ENCODE measurements at regions not wholly inside any gene's neighbourhood (a gene's known extent, or its start where the extent isn't known, plus 50 kb on each side); places are given as distances from the start of the nearest gene placed in this dataset.

DNA sequence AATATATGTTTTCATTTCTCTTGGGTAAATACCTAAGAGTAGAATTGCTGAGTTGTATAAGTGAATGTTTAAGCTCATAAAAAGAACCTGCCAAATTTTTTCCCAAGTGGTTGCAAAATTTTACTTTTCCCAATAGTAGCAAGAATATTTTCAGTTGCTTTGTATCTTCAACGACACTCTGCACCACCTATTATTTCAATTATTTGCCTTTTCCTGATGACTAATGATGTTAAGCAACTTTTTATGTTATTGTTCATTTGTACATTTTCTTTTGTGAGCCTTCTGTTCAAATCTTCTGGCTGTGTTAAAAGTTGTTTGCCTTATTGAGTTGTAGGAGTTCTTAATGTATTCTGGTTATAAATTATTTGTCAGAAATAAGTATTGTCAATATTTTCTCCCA is 299.1 kb upstream of the NRIP1 start:
- intact Hi-C loops (cut with micrococcal nuclease) (no loop called here), in situ Hi-C loops (cut with MboI; ENCODE audit: low sequenced_read_pairs) (no loop called here), dilution Hi-C loops (cut with HindIII; ENCODE audit: low sequenced_read_pairs, unreplicated experiment) (no loop called here)
- H4K20me1 ChIP-seq (ENCODE audit: insufficient read depth, low read length) = no peaks in the 10 kb centered on the region
- H2BK20ac ChIP-seq (ENCODE audit: low read depth, low read length) = no peak overlapping the region
- no peak overlapping the region for H2AFZ ChIP-seq (replicated peaks; ENCODE audit: low read length, poor library complexity)
- ChIA-PET CTCF (no interaction called here), POLR2A (ENCODE audit: unreplicated experiment) (no interaction called here)
- H3K4me3 ChIP-seq (ENCODE audit: insufficient read depth, low read depth, low read length) = no peak overlapping the region
- no peaks in the 10 kb centered on the region for H3K4me1 ChIP-seq (ENCODE audit: control insufficient read depth, insufficient read depth, low read length)
- no peak overlapping the region for H3K9ac ChIP-seq (ENCODE audit: low read depth, low read length)
- H2AK5ac ChIP-seq (ENCODE audit: low read depth, low read length) = no peak overlapping the region
- H3K14ac ChIP-seq (replicated peaks; ENCODE audit: low read depth, low read length) = no peak overlapping the region
- H2BK5ac ChIP-seq (ENCODE audit: low read depth, low read length, poor library complexity, severe bottlenecking) = no peak overlapping the region
- H3K23ac ChIP-seq (ENCODE audit: low read depth, low read length) = no peak overlapping the region
- H3K36me3 ChIP-seq (ENCODE audit: control insufficient read depth, insufficient read depth, low read length) = no peaks in the 10 kb centered on the region
- H3K56ac ChIP-seq (ENCODE audit: extremely low read depth, insufficient read depth, low read length) = no peak overlapping the region
- H3K18ac ChIP-seq (ENCODE audit: low read depth, low read length) = no peak overlapping the region
- WGBS, 2 experiments (ENCODE audit: extremely low coverage in 2 of 2, insufficient read length in 1 of 2) = no CpG with 5 or more reads among the region's 1 CpG
- no peak overlapping the region for H4K8ac ChIP-seq (ENCODE audit: low read depth in 2 of 2, low read length in 2 of 2)
- ATAC-seq (ENCODE audit: low read depth) = no peak
- no peaks in the 10 kb centered on the region for H3K79me1 ChIP-seq (ENCODE audit: low read depth in 1 of 2, low read length in 2 of 2)
- no peak overlapping the region for H3K4ac ChIP-seq (ENCODE audit: low read depth, low read length)
- H2AK9ac ChIP-seq (replicated peaks; ENCODE audit: low read depth, low read length, poor library complexity) = no peak overlapping the region
- no peak overlapping the region for H3K4me2 ChIP-seq (ENCODE audit: low read depth, low read length)
- no peak overlapping the region for H4K91ac ChIP-seq (ENCODE audit: insufficient read depth, low read depth, low read length)
- H3K27ac ChIP-seq (ENCODE audit: insufficient read depth, low read length) = no peak overlapping the region
- no TSS peak for BruUV-seq (replicated peaks)
- TF ChIP-seq RCOR1 (IDR thresholded peaks at IDR 0.05; ENCODE audit: insufficient replicate concordance, low read length) = no peak
- TF ChIP-seq, protein P1, sequence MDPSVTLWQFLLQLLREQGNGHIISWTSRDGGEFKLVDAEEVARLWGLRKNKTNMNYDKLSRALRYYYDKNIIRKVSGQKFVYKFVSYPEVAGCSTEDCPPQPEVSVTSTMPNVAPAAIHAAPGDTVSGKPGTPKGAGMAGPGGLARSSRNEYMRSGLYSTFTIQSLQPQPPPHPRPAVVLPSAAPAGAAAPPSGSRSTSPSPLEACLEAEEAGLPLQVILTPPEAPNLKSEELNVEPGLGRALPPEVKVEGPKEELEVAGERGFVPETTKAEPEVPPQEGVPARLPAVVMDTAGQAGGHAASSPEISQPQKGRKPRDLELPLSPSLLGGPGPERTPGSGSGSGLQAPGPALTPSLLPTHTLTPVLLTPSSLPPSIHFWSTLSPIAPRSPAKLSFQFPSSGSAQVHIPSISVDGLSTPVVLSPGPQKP (IDR thresholded peaks at IDR 0.05; ENCODE audit: borderline replicate concordance, low read depth, low read length) = no peak
- TF ChIP-seq MXI1 (IDR thresholded peaks at IDR 0.05; ENCODE audit: borderline replicate concordance, low read depth, low read length) = no peak
- TF ChIP-seq, protein P2, sequence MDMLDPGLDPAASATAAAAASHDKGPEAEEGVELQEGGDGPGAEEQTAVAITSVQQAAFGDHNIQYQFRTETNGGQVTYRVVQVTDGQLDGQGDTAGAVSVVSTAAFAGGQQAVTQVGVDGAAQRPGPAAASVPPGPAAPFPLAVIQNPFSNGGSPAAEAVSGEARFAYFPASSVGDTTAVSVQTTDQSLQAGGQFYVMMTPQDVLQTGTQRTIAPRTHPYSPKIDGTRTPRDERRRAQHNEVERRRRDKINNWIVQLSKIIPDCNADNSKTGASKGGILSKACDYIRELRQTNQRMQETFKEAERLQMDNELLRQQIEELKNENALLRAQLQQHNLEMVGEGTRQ (IDR thresholded peaks at IDR 0.05; ENCODE audit: low read depth, low read length) = no peak
- TF ChIP-seq, protein P3, sequence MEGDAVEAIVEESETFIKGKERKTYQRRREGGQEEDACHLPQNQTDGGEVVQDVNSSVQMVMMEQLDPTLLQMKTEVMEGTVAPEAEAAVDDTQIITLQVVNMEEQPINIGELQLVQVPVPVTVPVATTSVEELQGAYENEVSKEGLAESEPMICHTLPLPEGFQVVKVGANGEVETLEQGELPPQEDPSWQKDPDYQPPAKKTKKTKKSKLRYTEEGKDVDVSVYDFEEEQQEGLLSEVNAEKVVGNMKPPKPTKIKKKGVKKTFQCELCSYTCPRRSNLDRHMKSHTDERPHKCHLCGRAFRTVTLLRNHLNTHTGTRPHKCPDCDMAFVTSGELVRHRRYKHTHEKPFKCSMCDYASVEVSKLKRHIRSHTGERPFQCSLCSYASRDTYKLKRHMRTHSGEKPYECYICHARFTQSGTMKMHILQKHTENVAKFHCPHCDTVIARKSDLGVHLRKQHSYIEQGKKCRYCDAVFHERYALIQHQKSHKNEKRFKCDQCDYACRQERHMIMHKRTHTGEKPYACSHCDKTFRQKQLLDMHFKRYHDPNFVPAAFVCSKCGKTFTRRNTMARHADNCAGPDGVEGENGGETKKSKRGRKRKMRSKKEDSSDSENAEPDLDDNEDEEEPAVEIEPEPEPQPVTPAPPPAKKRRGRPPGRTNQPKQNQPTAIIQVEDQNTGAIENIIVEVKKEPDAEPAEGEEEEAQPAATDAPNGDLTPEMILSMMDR (conservative IDR thresholded peaks at IDR 0.05; ENCODE audit: low read depth, low read length) = no peak
- no peak for TF ChIP-seq CEBPB (IDR thresholded peaks at IDR 0.05; ENCODE audit: low read depth, low read length)
- no peaks in the 10 kb centered on the region for H3K9me1 ChIP-seq (ENCODE audit: insufficient read depth, low read length)
- no peak overlapping the region for H2BK120ac ChIP-seq (ENCODE audit: low read depth, low read length)
- no peak for DNase-seq
- H4K5ac ChIP-seq (ENCODE audit: low read depth, low read length) = no peak overlapping the region
- H2BK15ac ChIP-seq (ENCODE audit: low read depth, low read length) = no peak overlapping the region
- no peaks in the 10 kb centered on the region for H3K9me3 ChIP-seq (ENCODE audit: control insufficient read depth, insufficient read depth, low read length)
- H3K27me3 ChIP-seq (ENCODE audit: control insufficient read depth, insufficient read depth, low read length) = no peaks in the 10 kb centered on the region

Measured in IMR-90 (cell line).